ENCODE measurements at regions not wholly inside any gene's neighbourhood (a gene's known extent, or its start where the extent isn't known, plus 50 kb on each side); places are given as distances from the start of the nearest gene placed in this dataset.

- H3K27ac Mint-ChIP-seq, result no peak overlapping the region
- TF ChIP-seq CTCF (conservative IDR thresholded peaks at IDR 0.05), result no peak
- no peaks in the 10 kb centered on the region for H3K9me3 Mint-ChIP-seq
- H3K36me3 Mint-ChIP-seq, result no peaks in the 10 kb centered on the region
- no peaks in the 10 kb centered on the region for H3K4me1 Mint-ChIP-seq (ENCODE audit: unreplicated experiment)
- no peaks in the 10 kb centered on the region for H3K27me3 Mint-ChIP-seq
- DNase-seq (ENCODE audit: extremely low spot score, unreplicated experiment), result no peak
- H3K4me3 Mint-ChIP-seq, result no peak overlapping the region
Measured at GRCh38 chr7:83306502-83306901, 143.8 kb upstream of the PCLO start.

DNA sequence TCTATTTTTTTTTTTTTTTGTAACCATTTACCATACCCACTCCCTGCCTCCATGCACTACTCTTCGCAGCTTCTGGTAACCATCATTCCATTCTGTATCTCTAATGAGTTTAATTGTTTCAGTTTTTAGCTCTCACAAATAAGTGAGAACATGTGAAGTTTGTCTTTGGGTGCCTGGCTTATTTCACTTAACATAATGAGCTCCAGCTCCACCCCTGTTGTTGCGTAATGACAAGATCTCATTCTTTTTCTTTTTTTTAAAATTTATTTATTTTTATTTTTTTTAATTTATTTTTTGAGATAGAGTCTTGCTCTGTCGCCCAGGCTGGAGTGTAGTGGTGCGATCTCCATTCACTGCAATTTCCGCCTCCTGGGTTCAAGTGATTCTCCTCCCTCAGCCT is 142.3 kb upstream of the PCLO start:
- no peak for DNase-seq (ENCODE audit: extremely low spot score, unreplicated experiment)
- Mint-ChIP-seq H3K27ac (no peak overlapping the region), H3K27me3 (no peaks in the 10 kb centered on the region), H3K36me3 (no peaks in the 10 kb centered on the region), H3K4me1 (ENCODE audit: unreplicated experiment) (no peaks in the 10 kb centered on the region), H3K4me3 (no peak overlapping the region), H3K9me3 (no peaks in the 10 kb centered on the region)
- no peak for TF ChIP-seq CTCF (conservative IDR thresholded peaks at IDR 0.05)

DNA sequence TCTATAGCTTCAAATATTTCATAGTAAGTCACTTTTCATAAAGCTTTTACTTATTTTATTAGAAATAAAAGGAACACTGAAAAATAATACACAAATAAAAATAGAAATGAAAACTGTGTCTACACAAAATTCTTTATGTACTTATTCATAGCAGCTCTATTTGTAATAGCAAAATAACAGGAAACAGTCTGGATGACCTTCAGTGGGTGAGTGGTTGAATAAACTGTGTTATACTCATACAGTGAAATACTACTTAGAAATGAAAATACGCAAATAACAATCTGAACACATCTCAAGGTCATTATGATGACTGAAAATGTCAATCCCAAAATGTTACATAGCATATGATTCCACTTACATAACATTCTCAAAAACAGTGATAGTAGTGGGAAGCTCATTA is 138.7 kb upstream of the PCLO start:
- no peak for TF ChIP-seq CTCF (conservative IDR thresholded peaks at IDR 0.05)
- H3K27ac Mint-ChIP-seq, result no peak overlapping the region
- no peaks in the 10 kb centered on the region for H3K36me3 Mint-ChIP-seq
- H3K9me3 Mint-ChIP-seq, result no peaks in the 10 kb centered on the region
- H3K4me1 Mint-ChIP-seq (ENCODE audit: unreplicated experiment), result no peaks in the 10 kb centered on the region
- no peak overlapping the region for H3K4me3 Mint-ChIP-seq
- no peak for DNase-seq (ENCODE audit: extremely low spot score, unreplicated experiment)
- no peaks in the 10 kb centered on the region for H3K27me3 Mint-ChIP-seq

DNA sequence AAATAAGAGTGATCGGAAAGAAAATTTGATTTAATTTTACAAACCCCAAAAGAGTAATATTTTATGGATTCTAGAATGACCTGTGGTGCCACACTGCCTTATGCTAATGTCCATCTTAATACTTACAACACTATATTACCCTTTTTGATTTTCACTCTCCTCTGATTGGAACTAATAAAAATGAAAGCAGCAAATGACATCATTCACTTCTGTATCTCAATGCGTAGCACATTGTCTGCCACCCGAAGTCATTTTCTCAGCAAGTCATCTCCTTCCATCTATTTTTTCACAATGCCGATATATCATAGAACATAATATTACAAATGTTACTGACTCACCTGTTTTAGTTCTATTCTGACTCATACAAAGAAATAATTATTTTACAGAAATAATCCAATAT is 127.5 kb upstream of the PCLO start:
- no peak overlapping the region for H3K4me3 Mint-ChIP-seq
- H3K36me3 Mint-ChIP-seq, result no peaks in the 10 kb centered on the region
- DNase-seq (ENCODE audit: extremely low spot score, unreplicated experiment), result no peak
- TF ChIP-seq CTCF (conservative IDR thresholded peaks at IDR 0.05), result no peak
- H3K27me3 Mint-ChIP-seq, result no peaks in the 10 kb centered on the region
- H3K27ac Mint-ChIP-seq, result no peak overlapping the region
- no peaks in the 10 kb centered on the region for H3K9me3 Mint-ChIP-seq
- H3K4me1 Mint-ChIP-seq (ENCODE audit: unreplicated experiment), result no peaks in the 10 kb centered on the region

GRCh38 chr7:83289419-83289993 is 126.8 kb upstream of the PCLO start:
- no peaks in the 10 kb centered on the region for H3K27me3 Mint-ChIP-seq

More at GRCh38 chr7:83289419-83289993, 126.8 kb upstream of the PCLO start:
- no peak for DNase-seq (ENCODE audit: extremely low spot score, unreplicated experiment)
- Mint-ChIP-seq H3K9me3 (no peaks in the 10 kb centered on the region), H3K4me3 (no peak overlapping the region), H3K4me1 (ENCODE audit: unreplicated experiment) (no peaks in the 10 kb centered on the region), H3K36me3 (no peaks in the 10 kb centered on the region), H3K27ac (no peak overlapping the region)
- TF ChIP-seq CTCF (conservative IDR thresholded peaks at IDR 0.05), result no peak

All from type B pancreatic cell (in vitro differentiated cells).